Cardiac muscle cell (in vitro differentiated cells and primary cell): ENCODE measurements at regions not wholly inside any gene's neighbourhood (a gene's known extent, or its start where the extent isn't known, plus 50 kb on each side); places are given as distances from the start of the nearest gene placed in this dataset.
A peak's percentile ranks its signal among the peaks of the same experiment; 100 is the strongest.

Experiments
- DNase-seq, 2 donors: peaks; one replicate each; pipeline versions ENCODE4 v3.0.0 to v3.0.0-alpha.2; 2010 to 2017; ENCODE audit warnings: low read depth in 1 of 2, low spot score in 1 of 2
- H3K27ac ChIP-seq: fragments of 200-600 bp; sonication (generic); 2 replicates; pipeline ENCODE4 v1.5.1; 2016
- H3K27me3 ChIP-seq: fragments of 200-600 bp; sonication (generic); 2 replicates; pipeline ENCODE4 v1.6.0; 2016; ENCODE audit warnings: control low read depth
- H3K36me3 ChIP-seq: fragments of 200-600 bp; sonication (generic); 2 replicates; pipeline ENCODE4 v1.5.1; 2016; ENCODE audit warnings: control low read depth
- H3K4me1 ChIP-seq: fragments of 200-600 bp; sonication (generic); 2 replicates; pipeline ENCODE4 v1.8.1; 2017; ENCODE audit warnings: low read depth, mild to moderate bottlenecking, mixed run types
- H3K4me3 ChIP-seq: fragments of 200-600 bp; sonication (generic); 2 replicates; pipeline ENCODE4 v1.5.1; 2016; ENCODE audit warnings: mild to moderate bottlenecking
- H3K9me3 ChIP-seq: fragments of 200-600 bp; sonication (generic); 2 replicates; pipeline ENCODE4 v1.5.1; 2017; ENCODE audit warnings: low read depth, mild to moderate bottlenecking, control low read depth
- TF ChIP-seq, protein P1 (sequence below): IDR thresholded peaks from 2 replicates; pipeline ENCODE4 v1.5.1; 2012; ENCODE audit warnings: low read depth, mild to moderate bottlenecking, low read length

DNA sequence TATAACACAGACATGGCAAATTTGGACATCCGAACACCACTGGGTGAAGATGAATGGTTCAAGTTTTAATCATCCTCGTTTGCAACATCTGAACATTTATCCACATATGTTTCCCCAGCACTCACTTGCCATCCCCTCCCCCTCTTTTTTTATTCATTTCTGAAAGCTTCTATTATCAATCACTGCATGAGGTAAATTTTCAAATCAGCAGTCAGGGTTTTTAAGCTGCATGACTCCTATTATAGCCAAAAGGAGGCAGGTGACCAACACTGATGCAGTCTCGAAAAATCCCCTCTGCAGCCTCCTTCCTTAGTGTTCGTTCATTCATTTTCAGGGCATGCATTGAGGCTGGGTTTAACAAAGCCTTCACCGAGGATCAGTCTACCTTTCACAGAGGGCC, 530.8 kb upstream of the JARID2 start:
- no peaks in the 10 kb centered on the region for H3K9me3 ChIP-seq
- peaks cover 16% of the 10 kb centered on the region for H3K4me1 ChIP-seq
- H3K4me3 ChIP-seq, result no peak overlapping the region
- DNase-seq, result no peak
- TF ChIP-seq, protein P1, sequence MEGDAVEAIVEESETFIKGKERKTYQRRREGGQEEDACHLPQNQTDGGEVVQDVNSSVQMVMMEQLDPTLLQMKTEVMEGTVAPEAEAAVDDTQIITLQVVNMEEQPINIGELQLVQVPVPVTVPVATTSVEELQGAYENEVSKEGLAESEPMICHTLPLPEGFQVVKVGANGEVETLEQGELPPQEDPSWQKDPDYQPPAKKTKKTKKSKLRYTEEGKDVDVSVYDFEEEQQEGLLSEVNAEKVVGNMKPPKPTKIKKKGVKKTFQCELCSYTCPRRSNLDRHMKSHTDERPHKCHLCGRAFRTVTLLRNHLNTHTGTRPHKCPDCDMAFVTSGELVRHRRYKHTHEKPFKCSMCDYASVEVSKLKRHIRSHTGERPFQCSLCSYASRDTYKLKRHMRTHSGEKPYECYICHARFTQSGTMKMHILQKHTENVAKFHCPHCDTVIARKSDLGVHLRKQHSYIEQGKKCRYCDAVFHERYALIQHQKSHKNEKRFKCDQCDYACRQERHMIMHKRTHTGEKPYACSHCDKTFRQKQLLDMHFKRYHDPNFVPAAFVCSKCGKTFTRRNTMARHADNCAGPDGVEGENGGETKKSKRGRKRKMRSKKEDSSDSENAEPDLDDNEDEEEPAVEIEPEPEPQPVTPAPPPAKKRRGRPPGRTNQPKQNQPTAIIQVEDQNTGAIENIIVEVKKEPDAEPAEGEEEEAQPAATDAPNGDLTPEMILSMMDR, result no peak
- H3K27ac ChIP-seq, result no peak overlapping the region
- no peaks in the 10 kb centered on the region for H3K27me3 ChIP-seq
- no peaks in the 10 kb centered on the region for H3K36me3 ChIP-seq

DNA sequence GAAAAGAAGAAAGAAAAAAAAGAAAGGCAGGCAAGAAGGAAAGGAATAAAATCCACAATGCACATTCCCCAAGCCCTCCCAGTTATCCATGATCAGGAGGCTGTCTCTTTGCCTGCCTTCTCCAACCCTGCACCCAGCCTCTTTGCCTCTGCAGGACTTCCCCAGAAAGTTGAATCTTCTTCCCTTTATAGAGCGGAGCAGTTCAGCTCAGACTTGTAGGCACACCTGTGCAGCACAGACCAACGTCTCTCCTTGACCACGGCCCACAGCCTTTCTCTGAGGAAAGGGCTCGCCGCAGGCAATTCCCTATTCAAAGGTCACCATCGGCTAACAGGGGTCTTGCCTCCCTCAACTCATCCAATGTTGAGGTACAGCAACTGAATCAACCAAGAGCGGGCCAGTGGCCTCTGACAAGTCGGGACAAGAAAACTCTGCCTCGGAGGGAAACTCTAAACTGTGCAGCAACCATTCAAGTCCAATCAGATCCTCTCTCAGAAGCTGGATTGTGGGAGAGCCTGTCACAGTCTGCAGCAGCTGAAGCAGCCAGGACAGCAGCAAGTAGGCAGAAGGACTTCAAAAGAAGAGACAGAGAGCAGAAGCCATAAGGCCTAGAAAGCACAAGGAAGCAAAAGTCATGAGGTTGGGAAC, 529.2 kb upstream of the JARID2 start:
- Histone ChIP-seq H3K27ac (no peak overlapping the region), H3K9me3 (no peaks in the 10 kb centered on the region), H3K4me3 (no peak overlapping the region), H3K36me3 (no peaks in the 10 kb centered on the region), H3K27me3 (no peaks in the 10 kb centered on the region), H3K4me1 (peaks cover 31% of the 10 kb centered on the region)
- DNase-seq, result no peak
- TF ChIP-seq, protein P1, result no peak

DNA sequence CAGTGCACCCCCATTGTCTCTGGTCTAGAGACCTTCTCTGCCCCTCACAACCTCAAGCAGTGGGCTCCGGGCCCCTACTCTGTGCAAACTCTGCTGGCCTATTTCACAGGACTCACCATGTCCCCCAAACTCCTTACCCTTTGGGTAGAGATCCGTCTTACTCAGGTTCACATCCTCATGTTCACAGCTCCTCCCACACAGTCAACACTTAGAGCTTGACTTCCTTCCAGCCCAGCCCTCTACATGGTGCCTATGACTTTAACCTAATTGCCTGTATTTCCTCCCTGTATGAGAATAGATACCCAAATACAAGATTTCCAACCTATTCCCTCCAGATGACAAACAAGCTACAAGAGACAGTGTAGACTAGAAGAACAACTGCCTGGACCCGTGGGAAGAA, 528.6 kb upstream of the JARID2 start:
- H3K4me3 ChIP-seq, result no peak overlapping the region
- no peak overlapping the region for H3K27ac ChIP-seq
- TF ChIP-seq, protein P1, result no peak
- no peaks in the 10 kb centered on the region for H3K36me3 ChIP-seq
- H3K27me3 ChIP-seq, result no peaks in the 10 kb centered on the region
- no peak for DNase-seq
- H3K9me3 ChIP-seq, result no peaks in the 10 kb centered on the region
- peaks cover 33% of the 10 kb centered on the region for H3K4me1 ChIP-seq

DNA sequence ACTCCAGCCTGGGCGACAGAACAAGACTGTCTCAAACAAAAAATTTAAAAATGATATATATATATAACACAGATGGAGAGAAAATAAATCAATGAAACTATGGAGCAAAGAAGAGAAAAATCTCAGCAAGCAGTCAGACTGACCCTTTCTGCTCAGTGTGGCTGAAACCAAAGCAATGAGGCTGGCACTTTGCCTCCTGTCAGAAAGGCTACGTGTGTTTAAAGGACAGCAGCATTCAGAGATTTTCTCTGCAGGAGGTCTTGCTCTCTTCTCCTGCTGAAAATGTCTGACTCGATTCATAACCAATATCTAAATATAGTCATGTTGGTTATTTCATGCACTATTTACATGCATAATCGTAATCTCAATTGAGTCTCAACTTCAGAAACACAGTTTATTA, 527.0 kb upstream of the JARID2 start:
- H3K4me1 ChIP-seq, result peaks cover 33% of the 10 kb centered on the region
- no peaks in the 10 kb centered on the region for H3K9me3 ChIP-seq
- TF ChIP-seq, protein P1, result no peak
- DNase-seq, result peak in 1 of 2 donors; percentile 14
- no peak overlapping the region for H3K27ac ChIP-seq
- no peak overlapping the region for H3K4me3 ChIP-seq
- no peaks in the 10 kb centered on the region for H3K27me3 ChIP-seq
- H3K36me3 ChIP-seq, result no peaks in the 10 kb centered on the region

DNA sequence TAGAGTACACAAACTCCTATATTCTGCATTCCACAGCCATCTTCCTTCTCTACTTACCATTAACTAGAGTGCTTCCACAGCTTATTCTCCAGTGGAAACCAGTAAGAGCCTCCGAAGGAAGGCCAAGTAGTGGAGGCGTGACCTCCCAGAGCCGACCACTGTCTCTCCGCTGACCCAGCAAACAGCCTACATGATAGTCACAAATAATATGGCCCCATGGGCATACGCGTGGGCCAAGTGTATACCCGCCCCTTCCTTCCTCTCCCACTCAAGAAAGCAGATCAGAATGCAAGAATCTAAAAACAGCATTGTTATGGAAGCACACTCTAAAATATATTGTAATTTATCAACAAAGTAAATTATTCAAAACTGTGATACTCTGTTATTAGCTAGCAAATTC, 526.6 kb upstream of the JARID2 start:
- Histone ChIP-seq H3K27me3 (no peaks in the 10 kb centered on the region), H3K36me3 (no peaks in the 10 kb centered on the region), H3K4me1 (peaks cover 33% of the 10 kb centered on the region), H3K27ac (peak overlapping the region; percentile 89), H3K9me3 (no peaks in the 10 kb centered on the region), H3K4me3 (no peak overlapping the region)
- no peak for DNase-seq
- TF ChIP-seq, protein P1, result no peak
